ENCODE measurements at regions not wholly inside any gene's neighbourhood (a gene's known extent, or its start where the extent isn't known, plus 50 kb on each side); places are given as distances from the start of the nearest gene placed in this dataset.

DNA sequence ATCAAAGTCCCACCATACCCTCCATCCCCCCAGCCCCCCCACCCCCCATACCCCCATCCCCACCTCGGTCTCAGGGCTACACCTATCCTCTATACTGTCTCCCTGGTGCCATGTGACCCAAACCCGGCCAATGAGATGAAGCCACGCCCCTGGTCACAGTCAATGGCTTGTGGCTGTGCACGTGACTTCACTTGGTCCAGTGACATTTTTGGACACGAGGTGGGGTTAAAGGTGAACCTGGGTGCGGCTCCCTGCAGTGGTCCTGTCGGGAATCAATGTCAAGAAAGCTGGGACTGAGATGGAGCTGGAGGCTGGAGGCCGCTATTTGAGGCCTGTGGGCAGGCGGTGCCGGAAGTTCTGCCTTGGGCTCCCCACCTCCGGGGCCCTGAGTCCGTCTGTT lies 100.7 kb upstream of the MAP1LC3B2 start:
- Mint-ChIP-seq H3K27me3 (ENCODE audit: low read depth, poor library complexity) (peaks cover 7% of the 10 kb centered on the region), H3K4me1 (peaks cover 63% of the 10 kb centered on the region), H3K27ac (peak overlapping the region; percentile 25), H3K4me3 (no peak overlapping the region), H3K9me3 (no peaks in the 10 kb centered on the region), H3K36me3 (ENCODE audit: low read depth) (no peaks in the 10 kb centered on the region)
- no peak for TF ChIP-seq CTCF (IDR thresholded peaks at IDR 0.05)
- DNase-seq = no peak

DNA sequence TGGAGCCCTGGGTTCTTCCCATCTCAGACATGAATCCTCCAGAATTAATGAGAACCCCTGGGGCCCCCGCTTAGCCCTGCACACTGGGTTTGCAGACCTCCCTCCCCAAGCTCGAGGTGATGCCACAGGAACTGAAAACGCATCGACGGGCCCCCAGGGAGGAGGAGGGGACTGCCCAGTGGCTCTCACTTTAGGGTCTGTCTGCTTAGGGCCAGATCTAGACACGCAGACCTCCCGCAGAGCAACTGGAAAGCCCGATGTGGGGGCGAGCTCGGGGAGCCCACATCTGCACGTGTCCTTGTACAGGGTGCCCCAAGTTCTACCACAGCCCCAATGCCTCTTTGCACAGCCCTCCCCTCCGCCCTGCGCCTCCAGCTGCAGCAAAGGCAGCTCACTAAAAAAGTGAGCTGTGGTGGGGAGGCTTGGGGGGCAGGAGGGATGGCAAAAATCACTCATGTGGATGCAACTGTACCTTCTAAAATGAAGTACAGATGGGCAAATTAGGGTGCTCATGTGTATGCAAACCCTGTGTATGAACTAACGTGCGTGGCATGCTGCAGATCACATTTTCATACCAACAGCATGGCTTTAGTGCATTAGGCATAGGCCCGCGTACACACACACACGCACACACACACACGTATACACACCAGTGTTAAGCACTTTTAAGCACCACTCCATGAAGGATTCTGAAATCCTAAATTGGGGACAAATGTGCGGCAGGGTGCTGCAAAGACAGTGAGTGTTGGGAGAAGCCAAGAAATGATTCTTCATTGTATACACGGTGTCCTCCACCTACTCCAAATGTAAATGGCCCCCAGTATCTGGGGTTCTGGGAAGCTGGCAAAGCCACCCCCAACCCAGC lies 99.9 kb upstream of the MAP1LC3B2 start:
- H3K9me3 Mint-ChIP-seq = no peaks in the 10 kb centered on the region
- no peak overlapping the region for H3K4me3 Mint-ChIP-seq
- H3K4me1 Mint-ChIP-seq = peaks cover 63% of the 10 kb centered on the region
- TF ChIP-seq CTCF (IDR thresholded peaks at IDR 0.05) = no peak
- H3K27ac Mint-ChIP-seq = peak overlapping the region; percentile 25
- no peak for DNase-seq
- peaks cover 7% of the 10 kb centered on the region for H3K27me3 Mint-ChIP-seq (ENCODE audit: low read depth, poor library complexity)
- H3K36me3 Mint-ChIP-seq (ENCODE audit: low read depth) = no peaks in the 10 kb centered on the region

- peaks cover 57% of the 10 kb centered on the region for H3K4me1 Mint-ChIP-seq
- H3K27ac Mint-ChIP-seq = no peak overlapping the region
- TF ChIP-seq CTCF (IDR thresholded peaks at IDR 0.05) = no peak
- H3K27me3 Mint-ChIP-seq (ENCODE audit: low read depth, poor library complexity) = peaks cover 7% of the 10 kb centered on the region
- no peak for DNase-seq
- no peak overlapping the region for H3K4me3 Mint-ChIP-seq
- H3K9me3 Mint-ChIP-seq = no peaks in the 10 kb centered on the region
- H3K36me3 Mint-ChIP-seq (ENCODE audit: low read depth) = no peaks in the 10 kb centered on the region
These were observed 99.1 kb upstream of the MAP1LC3B2 start for GRCh38 chr12:116459916-116460663.

DNA sequence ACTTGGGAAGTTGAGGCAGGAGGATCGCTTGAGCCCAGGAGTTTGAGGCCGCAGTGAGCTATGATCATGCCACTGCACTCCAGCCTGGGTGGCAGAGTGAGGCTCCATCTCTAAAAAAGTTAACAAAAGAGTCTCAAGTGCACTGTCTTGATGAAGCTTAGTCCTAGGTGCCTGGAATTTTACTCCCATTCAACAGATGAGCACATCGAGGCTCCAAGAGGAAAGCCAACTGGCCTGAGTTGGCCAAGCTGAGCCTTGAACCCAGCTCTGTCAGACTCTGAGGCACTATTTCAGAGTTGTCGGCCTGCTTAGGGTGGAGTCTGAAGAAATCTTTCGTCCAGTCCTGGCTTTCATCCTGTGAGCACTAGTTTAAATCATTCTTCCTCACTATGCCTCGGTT lies 98.1 kb upstream of the MAP1LC3B2 start:
- TF ChIP-seq CTCF (IDR thresholded peaks at IDR 0.05) = no peak
- no peak for DNase-seq
- Mint-ChIP-seq H3K9me3 (no peaks in the 10 kb centered on the region), H3K4me1 (peaks cover 49% of the 10 kb centered on the region), H3K27ac (no peak overlapping the region), H3K4me3 (no peak overlapping the region), H3K36me3 (ENCODE audit: low read depth) (no peaks in the 10 kb centered on the region), H3K27me3 (ENCODE audit: low read depth, poor library complexity) (peaks cover 4% of the 10 kb centered on the region)

DNA sequence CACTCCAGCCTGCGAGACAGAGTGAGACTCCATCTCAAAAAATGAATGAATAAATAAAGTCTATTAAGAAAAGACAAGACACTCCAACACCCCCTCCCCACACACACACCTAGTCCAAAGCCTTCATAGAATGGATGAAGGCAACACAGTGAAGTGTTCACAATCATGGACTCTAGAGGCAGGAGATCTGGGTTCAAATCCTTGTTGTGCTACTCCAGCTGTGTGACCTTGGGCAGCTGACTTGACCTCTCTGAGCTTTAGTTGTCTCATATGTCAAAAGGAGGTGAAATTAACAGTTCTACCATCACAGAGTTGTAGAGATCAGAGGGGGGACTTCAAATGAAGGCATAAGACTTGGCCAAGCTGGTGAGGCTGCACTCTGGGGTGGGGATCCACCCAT lies 95.8 kb upstream of the MAP1LC3B2 start:
- DNase-seq = no peak
- Mint-ChIP-seq H3K27ac (no peak overlapping the region), H3K4me3 (no peak overlapping the region), H3K9me3 (no peaks in the 10 kb centered on the region), H3K36me3 (ENCODE audit: low read depth) (no peaks in the 10 kb centered on the region), H3K4me1 (peaks cover 37% of the 10 kb centered on the region), H3K27me3 (ENCODE audit: low read depth, poor library complexity) (peaks cover 4% of the 10 kb centered on the region)
- TF ChIP-seq CTCF (IDR thresholded peaks at IDR 0.05) = no peak
